Spleen (tissue), 11 donors: ENCODE measurements at regions not wholly inside any gene's neighbourhood (a gene's known extent, or its start where the extent isn't known, plus 50 kb on each side); places are given as distances from the start of the nearest gene placed in this dataset.

Experiments used
- DNase-seq: peaks from one replicate; pipeline ENCODE4 v3.0.0-alpha.2; 2020
- H3K27ac ChIP-seq, 8 donors: fragments of 200-600 bp; sonication (generic) in 7 of 8; 1 replicate in 4 of 8; 2 replicates in 4 of 8; pipeline versions ENCODE4 v1.5.0 to v1.8.0; 2016 to 2021; ENCODE audit warnings: inconsistent platforms in 4 of 8, mild to moderate bottlenecking in 4 of 8, moderate library complexity in 1 of 8
- H3K27me3 ChIP-seq, 7 donors: fragments of 200-600 bp; sonication (generic) in 6 of 7; replicated peaks in 1 of 7; 1 replicate in 4 of 7; 2 replicates in 3 of 7; pipeline versions ENCODE4 v1.5.0 to v1.8.0; 2016 to 2021; ENCODE audit warnings: inconsistent platforms in 3 of 7, mild to moderate bottlenecking in 1 of 7
- H3K36me3 ChIP-seq, 6 donors: fragments of 200-600 bp; sonication (generic) in 5 of 6; 1 replicate in 4 of 6; 2 replicates in 2 of 6; pipeline versions ENCODE4 v1.5.0 to v1.8.0; 2016 to 2021; ENCODE audit warnings: inconsistent platforms in 2 of 6
- H3K4me1 ChIP-seq, 6 donors: fragments of 200-600 bp; sonication (generic) in 5 of 6; 1 replicate in 3 of 6; 2 replicates in 3 of 6; pipeline versions ENCODE4 v1.5.0 to v1.8.0; 2016 to 2021; ENCODE audit warnings: inconsistent platforms in 3 of 6
- H3K4me3 ChIP-seq, 8 donors: fragments of 200-600 bp; sonication (generic) in 7 of 8; 1 replicate in 4 of 8; 2 replicates in 4 of 8; pipeline versions ENCODE4 v1.5.0 to v1.8.0; 2016 to 2021; ENCODE audit warnings: inconsistent platforms in 4 of 8, mild to moderate bottlenecking in 4 of 8, moderate library complexity in 2 of 8
- H3K9me3 ChIP-seq, 8 donors: fragments of 200-600 bp; sonication (generic) in 7 of 8; 1 replicate in 4 of 8; 2 replicates in 4 of 8; pipeline versions ENCODE4 v1.5.0 to v1.8.0; 2016 to 2021; ENCODE audit warnings: inconsistent platforms in 4 of 8
- CTCF ChIP-seq, 11 experiments: fragments of 200-600 bp in 7 of 11; fragments of 450-650 bp in 4 of 11; sonication (generic) in 4 of 11; IDR thresholded peaks in 8 of 11; conservative IDR thresholded peaks in 3 of 11; 1 replicate in 7 of 11; 2 replicates in 4 of 11; pipeline versions ENCODE4 v1.4.0 to v1.8.0; 2016 to 2021; ENCODE audit warnings: antibody characterized with exemption in 11 of 11, inconsistent platforms in 4 of 11, mild to moderate bottlenecking in 1 of 11
- POLR2A ChIP-seq, 3 donors: fragments of 450-650 bp; IDR thresholded peaks; one replicate each; pipeline ENCODE4 v1.5.1; 2017; ENCODE audit warnings: antibody characterized with exemption in 3 of 3, mild to moderate bottlenecking in 1 of 3
- POLR2AphosphoS5 ChIP-seq, 3 donors: sonication (generic); formaldehyde crosslinking; IDR thresholded peaks; one replicate each; pipeline ENCODE4 v1.5.1; 2017; ENCODE audit warnings: antibody characterized with exemption in 3 of 3
- WGBS, 5 donors: extraction: QIAGEN DNeasy Blood & Tissue Kit in 3 of 5; methylation state at CpG; one replicate each; pipeline versions ENCODE4 v1.1.5 to v1.1.7; 2013 to 2018; 5-methylcytosine and 5-hydroxymethylcytosine counted together
- intact Hi-C: fragments of 100-400 bp; cut with DNase I; formaldehyde crosslinking; loops from one replicate; pipeline ENCODE4 v1.15.0; 2023; ENCODE audit warnings: low total_unique reads
- donor health status: healthy with polysubstance abuse.
- donor health status: DM: no; HTN: no; CAD: no; lungs with moderate emphysema.
- donor health status: DM: no; HTN: no; CAD: no.
- donor health status: Bipolar disorder and iron deficiency.
- donor health status: healthy.
- donor health status: DM: no; HTN: no; CAD: no.
- donor health status: DM: yes; HTN: yes; CAD: no.

DNA sequence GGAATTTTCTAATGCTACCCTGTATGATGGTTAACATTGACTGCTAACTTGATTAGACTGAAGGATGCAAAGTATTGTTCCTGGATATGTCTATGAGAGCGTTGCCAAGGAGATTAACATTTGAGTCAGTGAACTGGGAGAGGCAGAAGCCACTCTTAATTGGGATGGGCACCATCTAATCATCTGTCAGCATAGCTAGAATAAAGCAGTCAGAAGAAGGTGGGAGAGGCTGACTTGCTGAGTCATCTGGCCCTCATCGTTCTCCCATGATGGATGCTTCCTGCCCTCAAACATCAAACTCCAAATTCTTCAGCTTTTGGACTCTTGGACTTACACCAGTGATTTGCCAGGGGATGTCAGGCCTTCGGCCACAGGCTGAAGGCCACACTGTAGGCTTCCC, 878.5 kb downstream of the PCDH7 start:
- no peak for DNase-seq
- Histone ChIP-seq H3K4me3 (no peak overlapping the region), H3K4me1 (no peaks in the 10 kb centered on the region), H3K36me3 (no peaks in the 10 kb centered on the region), H3K9me3 (peaks cover 0 to 7% (median 0%) of the 10 kb centered on the region in 8 donors), H3K27me3 (no peaks in the 10 kb centered on the region), H3K27ac (no peak overlapping the region)
- intact Hi-C loops: no loop called here
- TF ChIP-seq CTCF (IDR thresholded peaks at IDR 0.05 in 8 of 11, conservative IDR thresholded peaks at IDR 0.05 in 3 of 11): no peak
- no peak for TF ChIP-seq POLR2AphosphoS5 (IDR thresholded peaks at IDR 0.05)
- WGBS, 5 donors: 56 to 66% (median 63%) methylated on average over 3 of the region's 3 CpGs

DNA sequence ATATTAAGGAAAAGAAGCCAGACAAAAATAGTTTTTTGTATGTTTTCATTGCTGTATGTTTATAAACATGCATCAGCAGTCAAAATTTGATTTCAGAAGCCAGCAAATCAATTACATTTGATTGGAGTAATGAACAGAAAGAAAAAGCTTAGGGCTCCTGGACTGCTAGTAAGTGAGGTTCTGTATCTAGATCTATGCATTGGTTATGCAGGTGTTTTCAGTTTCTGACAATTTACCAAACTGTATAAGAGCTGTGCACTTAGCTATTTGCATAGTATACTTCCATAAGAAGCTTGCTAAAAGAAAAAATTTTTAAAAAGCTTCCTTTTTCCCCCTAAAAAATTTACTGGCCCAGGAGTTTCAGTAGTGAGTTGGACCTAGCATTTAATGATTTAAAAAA, 881.6 kb downstream of the PCDH7 start:
- intact Hi-C loops: no loop called here

DNA sequence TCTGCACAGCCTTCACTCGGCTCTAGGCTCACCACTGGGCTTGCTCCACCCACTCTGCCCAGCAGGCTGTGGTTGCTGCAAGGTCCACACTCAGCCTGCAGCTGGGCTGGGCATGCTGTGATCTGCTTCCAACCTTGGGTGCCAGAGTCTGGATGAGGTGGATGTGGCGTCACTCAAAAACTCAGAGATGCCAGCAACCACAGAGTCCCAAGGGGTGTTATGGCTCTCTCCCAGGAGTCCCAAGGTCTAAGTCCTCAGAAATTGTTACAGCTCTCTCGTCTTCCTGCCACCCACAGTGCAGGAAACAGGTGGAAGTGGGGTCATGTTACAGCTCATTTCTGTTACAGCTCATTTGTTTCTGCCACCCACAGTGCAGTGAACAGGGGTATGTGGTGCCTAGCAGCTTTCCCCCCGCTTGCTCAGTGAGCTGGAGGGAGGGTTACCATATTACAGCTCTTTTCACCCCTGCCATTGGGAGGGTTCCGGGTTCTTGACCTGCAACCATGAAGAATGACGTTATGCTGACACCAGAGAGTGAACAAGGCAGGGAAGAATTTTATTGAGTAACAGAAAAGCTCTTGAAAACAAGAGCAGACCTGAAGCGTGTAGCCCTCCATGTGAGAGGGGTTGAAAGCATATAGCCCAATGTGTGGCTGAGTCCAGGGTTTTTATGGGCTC, 893.9 kb downstream of the PCDH7 start:
- Histone ChIP-seq H3K4me1 (no peaks in the 10 kb centered on the region), H3K9me3 (peaks cover 0 to 14% (median 0%) of the 10 kb centered on the region in 8 donors), H3K36me3 (no peaks in the 10 kb centered on the region), H3K4me3 (no peak overlapping the region), H3K27me3 (no peaks in the 10 kb centered on the region), H3K27ac (peak overlapping the region in 3 of 8 donors; percentile 47 to 68 (median 63))
- intact Hi-C loops: no loop called here
- DNase-seq: no peak
- TF ChIP-seq CTCF (IDR thresholded peaks at IDR 0.05 in 8 of 11, conservative IDR thresholded peaks at IDR 0.05 in 3 of 11) (no peak), POLR2AphosphoS5 (IDR thresholded peaks at IDR 0.05) (peak in 1 of 3 donors; percentile 56), POLR2A (IDR thresholded peaks at IDR 0.05) (no peak)
- WGBS, 5 donors: 48 to 62% (median 59%) methylated on average over 6 to 7 of the region's 7 CpGs

More for the DNA sequence above, 881.6 kb downstream of the PCDH7 start:
- TF ChIP-seq CTCF (IDR thresholded peaks at IDR 0.05 in 8 of 11, conservative IDR thresholded peaks at IDR 0.05 in 3 of 11): no peak
- TF ChIP-seq POLR2A (IDR thresholded peaks at IDR 0.05): no peak
- TF ChIP-seq POLR2AphosphoS5 (IDR thresholded peaks at IDR 0.05): no peak
- H3K27me3 ChIP-seq: no peaks in the 10 kb centered on the region
- no peak overlapping the region for H3K27ac ChIP-seq
- H3K9me3 ChIP-seq: peaks cover 0 to 7% (median 0%) of the 10 kb centered on the region in 8 donors
- no peaks in the 10 kb centered on the region for H3K4me1 ChIP-seq
- H3K4me3 ChIP-seq: no peak overlapping the region
- DNase-seq: no peak
- H3K36me3 ChIP-seq: no peaks in the 10 kb centered on the region

DNA sequence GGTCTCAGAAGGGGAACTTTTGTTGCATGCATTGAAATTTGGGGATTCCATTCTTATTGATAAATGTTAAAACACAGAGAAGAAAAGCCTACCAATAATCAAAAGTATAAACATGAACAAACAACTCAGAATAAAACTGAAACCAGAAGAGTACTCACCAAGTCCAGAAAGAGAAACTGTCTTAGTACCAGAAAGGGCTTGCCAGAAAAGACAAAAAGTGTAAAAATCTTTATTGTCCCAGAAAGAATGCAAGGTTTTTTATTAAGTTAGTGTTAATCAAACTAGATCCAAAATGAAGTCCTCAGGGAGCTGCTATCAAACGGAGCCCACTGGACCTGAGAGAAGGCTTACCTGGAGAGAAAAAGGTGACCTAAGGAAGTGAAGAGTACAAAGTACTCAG, 897.5 kb downstream of the PCDH7 start:
- Histone ChIP-seq H3K4me3 (no peak overlapping the region), H3K36me3 (no peaks in the 10 kb centered on the region), H3K27me3 (no peaks in the 10 kb centered on the region), H3K27ac (no peak overlapping the region), H3K4me1 (no peaks in the 10 kb centered on the region), H3K9me3 (peaks cover 0 to 13% (median 0%) of the 10 kb centered on the region in 8 donors)
- TF ChIP-seq POLR2AphosphoS5 (IDR thresholded peaks at IDR 0.05) (no peak), POLR2A (IDR thresholded peaks at IDR 0.05) (no peak), CTCF (IDR thresholded peaks at IDR 0.05 in 8 of 11, conservative IDR thresholded peaks at IDR 0.05 in 3 of 11) (no peak)
- 68 to 79% (median 77%) methylated on average over 1 of the region's 1 CpG for WGBS, 5 donors
- no peak for DNase-seq
- intact Hi-C loops: no loop called here
